Neural cell (in vitro differentiated cells): ENCODE measurements at regions not wholly inside any gene's neighbourhood (a gene's known extent, or its start where the extent isn't known, plus 50 kb on each side); places are given as distances from the start of the nearest gene placed in this dataset.

ENCODE experiments used
- H2AFZ ChIP-seq: fragments of 200-600, 300-800 bp; sonication (generic), shearing (Covaris generic); 2 replicates; pipeline ENCODE4 v1.6.0; 2014; ENCODE audit warnings: low read depth, mild to moderate bottlenecking, antibody characterized with exemption, low read length, moderate library complexity
- H3F3A ChIP-seq: fragments of 200-600 bp; shearing (Covaris generic); 2 replicates; pipeline ENCODE4 v1.6.1; 2016; ENCODE audit warnings: mild to moderate bottlenecking, moderate library complexity, mixed read lengths, antibody characterized with exemption, low read length; ENCODE audit not compliant: insufficient read depth, poor library complexity, severe bottlenecking
- H3K27ac ChIP-seq: fragments of 200-600, 300-800 bp; sonication (generic), shearing (Covaris generic); 2 replicates; pipeline ENCODE4 v1.5.1; 2014; ENCODE audit warnings: mild to moderate bottlenecking, low read length, moderate library complexity
- H3K27me3 ChIP-seq: fragments of 300-800, 200-600 bp; sonication (generic), shearing (Covaris generic); 2 replicates; pipeline ENCODE4 v1.6.0; 2014; ENCODE audit warnings: mild to moderate bottlenecking, low read depth, low read length, moderate library complexity; ENCODE audit not compliant: insufficient read depth
- H3K36me3 ChIP-seq: fragments of 300-800, 200-600 bp; sonication (generic), shearing (Covaris generic); 2 replicates; pipeline ENCODE4 v1.5.1; 2014; ENCODE audit warnings: mild to moderate bottlenecking, antibody characterized with exemption, low read length, moderate library complexity; ENCODE audit not compliant: insufficient read depth
- H3K4me2 ChIP-seq: fragments of 300-800, 200-600 bp; sonication (generic), shearing (Covaris generic); 2 replicates; pipeline ENCODE4 v1.6.0; 2014; ENCODE audit warnings: mild to moderate bottlenecking, low read length
- H3K4me3 ChIP-seq: fragments of 300-800, 200-600 bp; sonication (generic), shearing (Covaris generic); 2 replicates; pipeline ENCODE4 v1.5.1; 2014; ENCODE audit warnings: mild to moderate bottlenecking, low read length, moderate library complexity
- H3K79me2 ChIP-seq: fragments of 200-600 bp; shearing (Covaris generic); replicated peaks from 2 replicates; pipeline ENCODE4 v1.6.0; 2014; ENCODE audit warnings: mild to moderate bottlenecking, low read length, moderate library complexity; ENCODE audit not compliant: insufficient read depth
- H3K9ac ChIP-seq: fragments of 300-800, 200-600 bp; sonication (generic), shearing (Covaris generic); 2 replicates; pipeline ENCODE4 v1.6.1; 2016; ENCODE audit warnings: mild to moderate bottlenecking, low read length, mixed read lengths
- H3K9me2 ChIP-seq: fragments of 200-600 bp; shearing (Covaris generic); 2 replicates; pipeline ENCODE4 v1.6.1; 2016; ENCODE audit warnings: mild to moderate bottlenecking, low read length, mixed read lengths; ENCODE audit not compliant: insufficient read depth
- H3K9me3 ChIP-seq: fragments of 200-600, 300-800 bp; sonication (generic), shearing (Covaris generic); 2 replicates; pipeline ENCODE4 v1.6.1; 2016; ENCODE audit warnings: mild to moderate bottlenecking, mixed run types, low read length, moderate library complexity, mixed read lengths
- H4K20me1 ChIP-seq: fragments of 200-600 bp; shearing (Covaris generic); 2 replicates; pipeline ENCODE4 v1.6.1; 2016; ENCODE audit warnings: mild to moderate bottlenecking, mixed run types; ENCODE audit not compliant: insufficient read depth
- CTCF ChIP-seq: fragments of 450-650 bp; IDR thresholded peaks from 2 replicates; pipeline ENCODE4 v1.5.1; 2014; ENCODE audit warnings: antibody characterized with exemption, mild to moderate bottlenecking, moderate library complexity; ENCODE audit not compliant: poor library complexity, severe bottlenecking
- EP300 ChIP-seq: fragments of 450-650 bp; conservative IDR thresholded peaks from 2 replicates; pipeline ENCODE4 v1.6.1; 2014; ENCODE audit warnings: antibody characterized with exemption, mild to moderate bottlenecking, moderate library complexity; ENCODE audit not compliant: poor library complexity, severe bottlenecking
- EZH2 ChIP-seq: fragments of 200-600, 300-800 bp; shearing (Covaris generic), sonication (generic); IDR thresholded peaks from 2 replicates; pipeline ENCODE4 v1.6.1; 2014; ENCODE audit warnings: antibody characterized with exemption, low read length, borderline replicate concordance, mild to moderate bottlenecking; ENCODE audit not compliant: insufficient read depth, poor library complexity, severe bottlenecking
- MXI1 ChIP-seq: fragments of 450-650 bp; conservative IDR thresholded peaks from 2 replicates; pipeline ENCODE4 v1.6.1; 2014; ENCODE audit warnings: antibody characterized with exemption, mild to moderate bottlenecking; ENCODE audit not compliant: poor library complexity, severe bottlenecking
- POLR2AphosphoS5 ChIP-seq: IDR thresholded peaks from 2 replicates; pipeline ENCODE4 v1.6.1; 2012
- RAD21 ChIP-seq: fragments of 450-650 bp; conservative IDR thresholded peaks from 2 replicates; pipeline ENCODE4 v1.6.1; 2014; ENCODE audit warnings: antibody characterized with exemption, mild to moderate bottlenecking, moderate library complexity
- REST ChIP-seq: IDR thresholded peaks from 2 replicates; pipeline ENCODE4 v1.6.1; 2012; ENCODE audit warnings: borderline replicate concordance
- SMC3 ChIP-seq: fragments of 450-650 bp; conservative IDR thresholded peaks from 2 replicates; pipeline ENCODE4 v1.6.1; 2014; ENCODE audit warnings: antibody characterized with exemption, mild to moderate bottlenecking, moderate library complexity; ENCODE audit not compliant: poor library complexity
- TAF1 ChIP-seq: IDR thresholded peaks from 2 replicates; pipeline ENCODE4 v1.6.1; 2012; ENCODE audit warnings: low read depth

GRCh38 chr13:90715485-90715884 is 632.0 kb upstream of the MIR17HG start:
- no peak overlapping the region for H3K27ac ChIP-seq
- H3K9me3 ChIP-seq, result no peaks in the 10 kb centered on the region
- H3K27me3 ChIP-seq, result no peaks in the 10 kb centered on the region
- no peaks in the 10 kb centered on the region for H3F3A ChIP-seq
- H2AFZ ChIP-seq, result no peak overlapping the region
- no peak overlapping the region for H3K9ac ChIP-seq
- H3K4me3 ChIP-seq, result no peak overlapping the region
- TF ChIP-seq TAF1 (no peak), EZH2 (no peak)
- no peak overlapping the region for H3K4me2 ChIP-seq
- H3K79me2 ChIP-seq, result no peaks in the 10 kb centered on the region
- no peaks in the 10 kb centered on the region for H3K9me2 ChIP-seq
- H4K20me1 ChIP-seq, result no peaks in the 10 kb centered on the region
- H3K36me3 ChIP-seq, result no peaks in the 10 kb centered on the region

- Histone ChIP-seq H3K79me2 (no peaks in the 10 kb centered on the region), H3K9me2 (no peaks in the 10 kb centered on the region), H3K4me3 (no peak overlapping the region), H3K4me2 (no peak overlapping the region), H4K20me1 (no peaks in the 10 kb centered on the region), H3K27me3 (no peaks in the 10 kb centered on the region), H3K9me3 (no peaks in the 10 kb centered on the region), H2AFZ (no peak overlapping the region), H3K9ac (no peak overlapping the region), H3K36me3 (no peaks in the 10 kb centered on the region), H3K27ac (no peak overlapping the region), H3F3A (no peaks in the 10 kb centered on the region)
- TF ChIP-seq CTCF, result no peak
- no peak for TF ChIP-seq SMC3
- no peak for TF ChIP-seq RAD21
- TF ChIP-seq POLR2AphosphoS5, result no peak
- no peak for TF ChIP-seq REST
- no peak for TF ChIP-seq EZH2
- no peak for TF ChIP-seq EP300
- TF ChIP-seq TAF1, result no peak
These were observed 630.0 kb upstream of the MIR17HG start for GRCh38 chr13:90717451-90717936.

GRCh38 chr13:90719461-90719860 is 628.0 kb upstream of the MIR17HG start:
- Histone ChIP-seq H4K20me1 (no peaks in the 10 kb centered on the region), H3K79me2 (no peaks in the 10 kb centered on the region), H2AFZ (no peak overlapping the region), H3K9me3 (no peaks in the 10 kb centered on the region), H3K9me2 (no peaks in the 10 kb centered on the region), H3F3A (no peaks in the 10 kb centered on the region), H3K36me3 (no peaks in the 10 kb centered on the region), H3K4me3 (no peak overlapping the region), H3K9ac (no peak overlapping the region), H3K4me2 (no peak overlapping the region), H3K27ac (no peak overlapping the region), H3K27me3 (no peaks in the 10 kb centered on the region)
- TF ChIP-seq RAD21 (no peak), EP300 (no peak), EZH2 (no peak), SMC3 (no peak), MXI1 (no peak), POLR2AphosphoS5 (no peak), REST (no peak), TAF1 (no peak), CTCF (no peak)
